SU-DHL-6 (cell line): ENCODE measurements at regions not wholly inside any gene's neighbourhood (a gene's known extent, or its start where the extent isn't known, plus 50 kb on each side); places are given as distances from the start of the nearest gene placed in this dataset.
"Not testable (repeated sequence)": the region's sequence is repeated elsewhere in the genome, so short reads cannot be mapped to it uniquely, and the experiment has no call there.

Experiments used
- H2AFZ ChIP-seq: fragments of 200-600 bp; sonication (generic); 2 replicates; pipeline ENCODE4 v1.6.1; 2014; ENCODE audit warnings: low read depth, mild to moderate bottlenecking, moderate library complexity, mixed read lengths, antibody characterized with exemption, low read length; ENCODE audit not compliant: severe bottlenecking
- H3F3A ChIP-seq: fragments of 200-600 bp; shearing (Covaris generic); 2 replicates; pipeline ENCODE4 v1.6.0; 2016; ENCODE audit warnings: antibody characterized with exemption, mild to moderate bottlenecking; ENCODE audit not compliant: insufficient read depth
- H3K27ac ChIP-seq: fragments of 200-600 bp; sonication (generic); 2 replicates; pipeline ENCODE4 v1.5.1; 2016; ENCODE audit warnings: low read depth, mild to moderate bottlenecking, low read length, moderate library complexity, mixed read lengths
- H3K27me3 ChIP-seq: fragments of 200-600 bp; sonication (generic), shearing (Covaris generic); 2 replicates; pipeline ENCODE4 v1.6.0; 2014; ENCODE audit warnings: mild to moderate bottlenecking, low read length
- H3K36me3 ChIP-seq: fragments of 200-600 bp; sonication (generic); 2 replicates; pipeline ENCODE4 v1.6.1; 2014; ENCODE audit warnings: mild to moderate bottlenecking, low read length, mixed read lengths
- H3K4me2 ChIP-seq: fragments of 300-600, 200-600 bp; shearing (Covaris generic), sonication (generic); 2 replicates; pipeline ENCODE4 v1.6.0; 2014; ENCODE audit warnings: low read length, low read depth, mild to moderate bottlenecking; ENCODE audit not compliant: poor library complexity, severe bottlenecking
- H3K4me3 ChIP-seq: fragments of 200-600 bp; sonication (generic); 2 replicates; pipeline ENCODE4 v1.5.1; 2014; ENCODE audit warnings: antibody characterized with exemption, low read length, mild to moderate bottlenecking, mixed read lengths; ENCODE audit not compliant: insufficient read depth, poor library complexity, severe bottlenecking
- H3K79me2 ChIP-seq: fragments of 200-600 bp; sonication (generic); 2 replicates; pipeline ENCODE4 v1.6.1; 2014; ENCODE audit warnings: mild to moderate bottlenecking, low read length, moderate library complexity; ENCODE audit not compliant: insufficient read depth
- H3K9ac ChIP-seq: fragments of 200-600 bp; sonication (generic); 2 replicates; pipeline ENCODE4 v1.7.0; 2014; ENCODE audit warnings: mild to moderate bottlenecking, low read length
- H3K9me2 ChIP-seq: fragments of 200-600 bp; sonication (generic); replicated peaks from 2 replicates; pipeline ENCODE4 v1.6.1; 2014; ENCODE audit warnings: low read length; ENCODE audit not compliant: insufficient read depth
- H3K9me3 ChIP-seq: fragments of 200-600 bp; sonication (generic); 2 replicates; pipeline ENCODE4 v1.6.1; 2014; ENCODE audit warnings: low read length, mixed read lengths; ENCODE audit not compliant: insufficient read depth
- H4K20me1 ChIP-seq: fragments of 200-600 bp; sonication (generic); 2 replicates; pipeline ENCODE4 v1.6.1; 2014; ENCODE audit warnings: low read depth, mild to moderate bottlenecking, antibody characterized with exemption, low read length, moderate library complexity, mixed read lengths
- EZH2phosphoT487 ChIP-seq: fragments of 200-600 bp; sonication (generic), shearing (Covaris generic); conservative IDR thresholded peaks from 2 replicates; pipeline ENCODE4 v1.6.1; 2018; ENCODE audit warnings: mild to moderate bottlenecking, antibody characterized with exemption, low read length, moderate library complexity, mixed read lengths
- TF ChIP-seq, protein P1 (sequence below): fragments of 200-600 bp; sonication (generic); IDR thresholded peaks from one replicate; pipeline ENCODE4 v1.5.1; 2017; ENCODE audit warnings: antibody characterized with exemption, mild to moderate bottlenecking, low read length, moderate library complexity; ENCODE audit not compliant: insufficient read depth, poor library complexity, severe bottlenecking

GRCh38 chr3:74210739-74211138, 403.7 kb downstream of the CNTN3 start:
- H3K36me3 ChIP-seq, result no peaks in the 10 kb centered on the region
- no peaks in the 10 kb centered on the region for H3K9me2 ChIP-seq
- H3K9ac ChIP-seq, result no peak overlapping the region
- H3K4me2 ChIP-seq, result no peak overlapping the region
- no peak overlapping the region for H2AFZ ChIP-seq
- TF ChIP-seq, protein P1, sequence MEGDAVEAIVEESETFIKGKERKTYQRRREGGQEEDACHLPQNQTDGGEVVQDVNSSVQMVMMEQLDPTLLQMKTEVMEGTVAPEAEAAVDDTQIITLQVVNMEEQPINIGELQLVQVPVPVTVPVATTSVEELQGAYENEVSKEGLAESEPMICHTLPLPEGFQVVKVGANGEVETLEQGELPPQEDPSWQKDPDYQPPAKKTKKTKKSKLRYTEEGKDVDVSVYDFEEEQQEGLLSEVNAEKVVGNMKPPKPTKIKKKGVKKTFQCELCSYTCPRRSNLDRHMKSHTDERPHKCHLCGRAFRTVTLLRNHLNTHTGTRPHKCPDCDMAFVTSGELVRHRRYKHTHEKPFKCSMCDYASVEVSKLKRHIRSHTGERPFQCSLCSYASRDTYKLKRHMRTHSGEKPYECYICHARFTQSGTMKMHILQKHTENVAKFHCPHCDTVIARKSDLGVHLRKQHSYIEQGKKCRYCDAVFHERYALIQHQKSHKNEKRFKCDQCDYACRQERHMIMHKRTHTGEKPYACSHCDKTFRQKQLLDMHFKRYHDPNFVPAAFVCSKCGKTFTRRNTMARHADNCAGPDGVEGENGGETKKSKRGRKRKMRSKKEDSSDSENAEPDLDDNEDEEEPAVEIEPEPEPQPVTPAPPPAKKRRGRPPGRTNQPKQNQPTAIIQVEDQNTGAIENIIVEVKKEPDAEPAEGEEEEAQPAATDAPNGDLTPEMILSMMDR, result no peak
- no peak for TF ChIP-seq EZH2phosphoT487
- H3K79me2 ChIP-seq, result no peaks in the 10 kb centered on the region
- no peaks in the 10 kb centered on the region for H3K9me3 ChIP-seq
- H3F3A ChIP-seq, result no peaks in the 10 kb centered on the region
- no peaks in the 10 kb centered on the region for H3K27me3 ChIP-seq
- H3K27ac ChIP-seq, result no peak overlapping the region
- H4K20me1 ChIP-seq, result no peaks in the 10 kb centered on the region
- no peak overlapping the region for H3K4me3 ChIP-seq

DNA sequence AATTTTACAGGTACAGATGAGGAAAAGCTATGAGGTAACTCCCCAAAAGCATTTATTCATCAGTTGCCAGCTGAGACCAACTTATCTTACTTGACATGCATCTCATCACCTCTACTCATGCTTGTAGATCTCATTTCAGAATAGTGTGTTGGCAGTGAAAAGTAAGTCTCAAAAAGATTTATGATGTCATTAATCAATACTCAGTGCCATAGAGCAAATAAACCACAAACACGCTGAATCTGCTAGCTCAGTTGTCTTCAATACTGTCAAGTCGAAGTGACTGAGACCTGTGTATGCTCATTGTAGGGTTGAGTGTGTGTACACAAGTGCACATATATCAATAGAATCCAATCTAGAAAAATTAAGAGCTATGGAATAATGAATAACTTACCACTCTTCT, 413.5 kb downstream of the CNTN3 start:
- Histone ChIP-seq H3K27me3 (no peaks in the 10 kb centered on the region), H3K9me3 (no peaks in the 10 kb centered on the region), H4K20me1 (no peaks in the 10 kb centered on the region), H3K4me2 (no peak overlapping the region), H3K79me2 (no peaks in the 10 kb centered on the region), H3F3A (no peaks in the 10 kb centered on the region), H2AFZ (no peak overlapping the region), H3K9me2 (no peaks in the 10 kb centered on the region), H3K27ac (no peak overlapping the region), H3K36me3 (no peaks in the 10 kb centered on the region), H3K4me3 (no peak overlapping the region), H3K9ac (no peak overlapping the region)
- TF ChIP-seq EZH2phosphoT487, result no peak
- TF ChIP-seq, protein P1, result no peak

DNA sequence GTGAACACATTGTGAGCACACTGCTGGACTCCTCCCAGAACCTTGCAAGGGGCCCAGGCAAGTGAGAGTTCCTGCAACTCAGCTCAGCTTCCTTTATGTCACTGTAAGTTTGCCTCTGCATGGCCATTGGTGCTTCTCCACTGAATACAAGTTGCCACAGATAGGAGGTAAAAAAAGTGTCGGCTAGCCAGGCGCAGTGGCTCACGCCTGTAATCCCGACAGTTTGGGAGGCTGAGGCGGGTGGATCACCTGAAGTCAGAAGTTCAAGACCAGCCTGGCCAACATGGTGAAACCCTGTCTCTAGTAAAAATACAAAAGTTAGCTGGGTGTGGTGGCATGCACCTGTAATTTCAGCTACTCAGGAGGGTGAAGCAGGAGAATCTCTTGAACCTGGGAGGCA, 435.8 kb downstream of the CNTN3 start:
- not testable (repeated sequence) for H3K9me3 ChIP-seq

DNA sequence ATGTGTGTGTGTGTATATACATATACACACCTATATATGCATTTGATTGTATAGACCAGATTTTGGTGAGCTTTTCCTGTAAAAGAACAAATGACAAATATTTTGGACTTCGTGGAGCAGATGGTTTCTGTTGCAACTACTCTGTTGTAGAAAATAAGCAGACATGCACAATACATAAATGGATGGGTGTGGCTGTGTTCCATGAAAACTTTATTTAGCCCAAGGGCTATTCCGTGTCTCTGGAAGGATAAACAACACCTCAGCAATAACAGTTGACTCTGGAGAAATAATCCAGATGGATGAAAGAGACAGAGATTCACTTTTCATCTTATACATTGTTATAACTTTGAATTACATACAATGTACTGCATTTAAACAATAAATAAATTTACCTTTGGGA, 441.4 kb downstream of the CNTN3 start:
- Histone ChIP-seq H3K4me2 (no peak overlapping the region), H3K36me3 (no peaks in the 10 kb centered on the region), H2AFZ (no peak overlapping the region), H3F3A (no peaks in the 10 kb centered on the region), H3K27ac (no peak overlapping the region), H3K4me3 (no peak overlapping the region), H4K20me1 (no peaks in the 10 kb centered on the region), H3K9me2 (no peaks in the 10 kb centered on the region; the same call in 1 of the 2 replicates), H3K9me3 (no peaks in the 10 kb centered on the region), H3K79me2 (no peaks in the 10 kb centered on the region), H3K27me3 (no peaks in the 10 kb centered on the region), H3K9ac (no peak overlapping the region)
- no peak for TF ChIP-seq EZH2phosphoT487
- TF ChIP-seq, protein P1, result no peak

More for the DNA sequence above, 435.8 kb downstream of the CNTN3 start:
- H3K27ac ChIP-seq, H3F3A ChIP-seq, H3K4me3 ChIP-seq, H3K9ac ChIP-seq, H3K36me3 ChIP-seq, H3K4me2 ChIP-seq, H4K20me1 ChIP-seq, H2AFZ ChIP-seq, H3K79me2 ChIP-seq, H3K27me3 ChIP-seq, H3K9me2 ChIP-seq: not testable (repeated sequence)
